HG03457 (cell line): ENCODE measurements at regions not wholly inside any gene's neighbourhood (a gene's known extent, or its start where the extent isn't known, plus 50 kb on each side); places are given as distances from the start of the nearest gene placed in this dataset.
A peak's percentile ranks its signal among the peaks of the same experiment; 100 is the strongest.

Experiments
- ATAC-seq: cut with Tn5 transposase; IDR thresholded peaks from one replicate; pipeline ENCODE4 v1.9.1; 2021; ENCODE audit warnings: moderate number of reproducible peaks; ENCODE audit not compliant: unreplicated experiment

DNA sequence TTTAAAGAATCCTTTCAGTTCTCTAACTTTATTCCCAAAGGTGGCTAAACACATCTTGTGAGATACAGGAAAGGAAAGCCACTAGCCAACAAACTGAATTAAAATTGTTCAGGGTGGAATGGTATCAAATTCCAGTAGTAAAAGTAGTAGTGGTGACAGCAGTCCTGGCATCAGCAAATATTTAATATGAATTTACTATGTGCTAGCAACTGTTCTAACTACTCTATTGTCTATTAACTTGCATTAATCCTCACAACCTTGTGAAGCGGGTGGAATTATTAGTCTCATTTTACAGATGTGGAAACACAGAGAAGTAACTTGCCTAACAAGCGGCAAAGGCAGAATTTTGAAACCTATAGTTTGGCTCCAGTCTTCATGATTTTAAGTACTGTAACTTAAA is 130.1 kb downstream of the KLF12 start:
- ATAC-seq = no peak

- no peak for ATAC-seq
Measured at GRCh38 chr13:74003374-74003773, 130.8 kb downstream of the KLF12 start.

DNA sequence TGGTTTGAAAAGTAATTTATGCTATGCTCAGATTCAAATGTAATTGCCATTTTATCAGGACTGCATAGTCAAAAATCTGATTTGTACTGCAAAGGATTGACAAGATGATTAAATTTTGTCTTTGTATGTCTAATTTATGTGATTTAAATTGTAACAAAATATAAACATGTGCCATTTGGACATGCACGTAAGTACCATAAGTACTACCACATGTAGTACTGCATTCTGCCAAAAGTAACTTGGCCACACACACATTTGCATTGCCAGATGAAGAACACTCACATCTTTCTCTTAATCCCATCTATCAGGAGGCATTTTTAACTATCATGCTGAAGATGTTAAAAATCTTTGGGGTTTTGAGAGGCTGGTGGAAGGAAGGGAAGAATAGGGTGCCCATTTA is 133.3 kb downstream of the KLF12 start:
- no peak for ATAC-seq

DNA sequence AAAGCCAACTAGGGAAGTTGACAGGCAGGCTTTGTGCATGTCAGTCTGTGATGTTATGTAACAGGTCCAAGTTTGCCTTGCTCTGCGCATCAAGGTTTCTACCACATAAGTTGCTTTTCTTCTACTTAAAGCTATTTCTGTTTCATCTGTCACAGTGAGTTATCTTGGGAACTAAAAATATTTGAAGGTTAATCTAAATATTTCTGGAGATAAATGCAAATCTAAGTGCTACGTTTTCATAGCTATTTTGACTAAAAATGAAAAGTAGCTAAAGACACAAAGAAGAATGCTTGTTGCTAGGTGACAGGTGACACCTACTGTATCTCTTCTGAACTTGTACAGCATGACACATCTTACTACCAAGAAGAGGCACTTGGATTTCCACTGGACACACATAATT is 135.6 kb downstream of the KLF12 start:
- peak; percentile 71 for ATAC-seq

DNA sequence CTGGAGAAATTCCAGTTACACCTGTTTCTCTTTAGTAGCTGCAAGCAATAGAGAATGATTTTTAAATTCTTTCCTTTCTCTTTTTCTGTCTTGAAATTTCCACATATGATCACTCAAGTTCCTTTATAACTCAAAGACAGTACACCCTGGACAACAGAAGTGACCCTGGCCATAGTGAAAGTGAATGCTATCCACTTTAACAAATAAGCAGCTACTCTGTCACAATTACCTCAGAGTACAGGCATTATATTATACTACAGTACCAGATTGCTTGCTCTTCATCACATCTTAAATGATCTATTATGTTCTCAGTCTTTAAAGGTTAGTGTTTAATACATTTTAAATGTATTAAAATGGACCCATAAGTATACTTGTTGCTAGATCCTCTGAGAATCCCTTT is 136.2 kb downstream of the KLF12 start:
- ATAC-seq = no peak

- ATAC-seq = no peak
Measured at GRCh38 chr13:73996569-73996968, 137.6 kb downstream of the KLF12 start.

DNA sequence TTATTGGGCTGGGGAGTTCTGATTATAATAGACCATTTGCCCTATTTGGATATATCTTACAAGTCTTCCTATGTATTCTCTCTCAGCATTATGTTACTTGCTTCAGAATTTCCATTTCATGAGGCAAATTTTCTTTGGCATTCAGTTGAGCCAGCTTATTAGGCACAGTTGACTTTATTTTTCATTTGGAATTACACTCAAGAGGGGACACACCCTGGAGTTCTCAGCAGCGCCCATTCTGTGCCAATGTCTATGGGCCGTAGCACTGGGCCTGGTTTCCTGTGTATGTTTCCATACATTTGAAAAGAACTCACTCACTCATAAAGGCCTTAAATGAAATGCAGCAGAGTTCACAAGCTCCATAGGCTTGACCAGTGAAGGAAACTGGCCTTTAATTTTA is 138.5 kb downstream of the KLF12 start:
- no peak for ATAC-seq

GRCh38 chr13:73993661-73994060 is 140.5 kb downstream of the KLF12 start:
- ATAC-seq = no peak

DNA sequence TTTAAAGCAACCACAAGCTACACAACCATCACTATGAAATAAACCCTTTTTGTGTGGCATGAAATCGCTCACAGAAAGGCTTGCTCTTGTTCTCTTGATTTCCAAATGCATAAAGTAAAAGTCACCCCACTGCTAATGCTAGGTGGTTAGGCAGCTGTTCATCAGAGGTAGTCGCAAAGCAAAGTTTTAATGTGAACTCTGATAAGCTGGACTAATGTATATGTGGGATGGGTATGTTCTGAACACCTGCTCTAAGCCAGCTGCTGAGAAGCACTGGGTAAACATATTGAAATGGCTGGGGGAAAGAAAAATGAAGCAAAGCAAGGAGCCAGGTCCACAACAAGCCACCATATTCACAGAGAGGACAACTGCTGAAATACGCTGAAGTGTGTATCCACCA is 142.3 kb downstream of the KLF12 start:
- ATAC-seq = no peak

- no peak for ATAC-seq
Measured at GRCh38 chr13:73991384-73991783, 142.8 kb downstream of the KLF12 start.

GRCh38 chr13:73989244-73989843 is 144.9 kb downstream of the KLF12 start:
- no peak for ATAC-seq

DNA sequence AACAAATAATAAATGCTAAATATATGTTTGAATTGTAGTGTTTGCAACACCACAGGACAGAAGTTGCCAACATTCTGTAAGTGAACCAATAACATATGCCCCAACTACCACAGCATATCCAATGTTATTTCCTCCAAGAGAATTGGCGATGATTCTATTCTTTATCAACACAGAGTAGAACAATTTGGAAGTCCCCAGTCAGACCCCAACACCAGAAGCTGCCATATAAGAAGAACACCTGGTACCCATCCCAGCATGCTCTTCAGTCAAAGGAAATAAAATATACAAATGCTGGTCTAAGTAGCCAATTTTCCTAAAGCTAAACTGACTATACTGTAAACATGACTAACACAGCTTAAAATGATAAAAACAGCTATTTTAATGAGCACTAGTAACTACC is 145.7 kb downstream of the KLF12 start:
- ATAC-seq = no peak

GRCh38 chr13:73987618-73988017 is 146.6 kb downstream of the KLF12 start:
- no peak for ATAC-seq

DNA sequence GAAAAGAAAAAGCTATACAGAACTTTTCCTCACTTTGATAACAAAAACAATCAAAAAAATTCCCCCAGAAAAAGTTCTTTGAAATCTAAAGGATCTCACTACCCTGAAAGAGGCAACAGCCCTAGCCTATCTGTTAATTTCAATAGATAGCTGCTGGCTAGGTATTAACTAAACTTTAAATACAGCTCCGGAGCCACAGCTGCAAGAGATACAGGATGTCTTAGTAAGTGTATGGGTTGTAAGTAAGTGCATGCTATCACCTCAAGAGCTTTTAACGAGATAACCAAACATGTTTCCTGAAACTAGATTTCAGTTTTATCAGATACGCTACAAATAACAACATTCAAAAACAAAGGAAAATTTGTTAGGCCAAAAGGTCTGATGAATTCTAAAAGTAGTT is 148.4 kb downstream of the KLF12 start:
- ATAC-seq = no peak

DNA sequence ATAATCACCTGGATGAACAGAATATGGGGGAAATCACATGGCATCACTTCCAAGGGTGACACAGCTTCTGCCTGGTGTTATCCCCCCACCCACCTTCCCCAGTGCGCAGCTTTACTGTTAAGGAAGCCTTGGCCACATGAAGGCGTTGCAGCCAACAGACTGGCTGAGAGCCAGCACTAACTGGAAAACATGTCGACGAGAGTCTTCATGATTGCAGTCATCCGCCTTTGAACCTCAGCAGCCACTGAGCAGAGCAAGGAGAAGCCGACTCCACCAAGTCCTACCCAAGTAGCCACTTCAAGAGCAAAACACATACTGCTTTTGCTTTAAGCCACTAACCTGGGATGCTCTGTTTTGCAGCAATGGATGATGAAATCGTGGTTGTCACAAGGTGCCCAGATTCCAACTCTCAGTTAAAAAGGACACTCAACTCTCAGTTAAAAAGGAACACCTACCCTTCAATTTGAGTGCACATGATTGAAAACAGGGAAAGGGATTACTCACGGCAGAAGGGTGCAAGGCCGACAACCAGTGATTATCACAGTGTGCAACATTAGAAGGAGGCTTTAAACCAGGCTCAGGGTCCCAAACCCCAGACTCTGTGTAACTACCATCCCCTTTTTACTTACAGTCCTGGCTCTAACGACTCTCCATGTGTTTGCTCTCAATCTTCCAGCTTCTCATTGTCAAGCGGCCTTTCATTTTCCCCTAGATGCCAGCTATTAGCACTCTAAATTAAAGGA is 149.1 kb downstream of the KLF12 start:
- no peak for ATAC-seq

DNA sequence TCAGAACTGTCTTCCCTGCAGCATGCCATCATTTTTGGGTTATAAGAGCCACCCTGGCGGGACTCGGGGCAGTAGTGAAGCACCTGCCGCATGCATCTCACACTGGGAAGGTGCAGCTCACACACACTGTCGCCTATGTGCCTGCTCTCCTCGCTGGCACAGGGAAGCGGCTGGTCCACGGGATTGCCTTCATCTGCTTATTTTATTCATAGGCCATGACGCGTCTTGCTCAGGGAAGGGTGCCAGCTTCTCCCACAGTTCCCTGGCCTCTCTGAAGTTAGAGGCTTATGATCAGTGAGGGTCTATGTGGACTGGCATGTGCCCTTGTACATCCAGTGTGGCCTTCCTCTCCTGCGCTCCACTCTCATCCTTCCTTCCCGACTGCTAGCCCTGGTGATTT is 150.0 kb downstream of the KLF12 start:
- ATAC-seq = no peak

DNA sequence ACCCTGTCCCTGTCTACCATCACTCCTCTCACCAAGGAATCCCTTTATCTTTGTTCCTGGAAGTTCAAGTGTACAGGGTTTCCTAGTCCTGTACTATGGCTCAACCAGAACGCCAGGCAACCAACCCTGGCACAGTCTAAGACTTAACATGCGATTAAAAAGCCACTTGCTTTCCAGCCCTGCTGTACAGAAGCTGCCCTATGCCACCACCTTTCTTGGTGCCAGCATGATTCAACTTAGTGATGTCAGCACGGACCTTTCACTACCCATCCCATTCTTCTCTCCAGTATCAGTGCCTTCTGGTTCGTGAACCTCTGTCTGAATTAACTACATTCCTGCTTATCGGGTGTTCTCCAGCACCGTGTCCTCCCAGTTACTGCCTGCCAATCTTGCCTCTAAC is 151.1 kb downstream of the KLF12 start:
- no peak for ATAC-seq

GRCh38 chr13:73981595-73981994 is 152.6 kb downstream of the KLF12 start:
- no peak for ATAC-seq

- ATAC-seq = no peak
Measured at GRCh38 chr13:73975767-73976166, 158.4 kb downstream of the KLF12 start.

- ATAC-seq = no peak
Measured at GRCh38 chr13:73974051-73974450, 160.2 kb downstream of the KLF12 start.

DNA sequence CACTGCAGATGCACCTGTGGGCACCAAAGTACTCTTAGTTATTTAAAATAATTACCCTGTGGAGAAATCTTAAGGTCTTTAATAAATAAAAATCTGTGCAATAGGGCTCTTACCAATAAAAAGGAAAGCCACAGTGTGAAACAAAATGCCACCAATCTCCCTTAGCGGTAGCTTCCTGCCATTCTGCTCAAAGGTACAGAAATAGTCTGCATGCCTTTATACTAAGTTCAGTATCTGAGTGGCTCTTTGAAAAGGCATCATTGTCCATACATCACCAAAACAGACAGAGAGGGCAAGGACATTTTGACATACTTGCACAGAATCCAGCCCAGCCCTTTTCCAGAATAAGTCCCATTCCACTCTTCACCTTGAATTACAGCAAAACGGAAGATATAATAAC is 161.0 kb downstream of the KLF12 start:
- ATAC-seq = no peak

- ATAC-seq = no peak
Measured at GRCh38 chr13:73972545-73972944, 161.7 kb downstream of the KLF12 start.

DNA sequence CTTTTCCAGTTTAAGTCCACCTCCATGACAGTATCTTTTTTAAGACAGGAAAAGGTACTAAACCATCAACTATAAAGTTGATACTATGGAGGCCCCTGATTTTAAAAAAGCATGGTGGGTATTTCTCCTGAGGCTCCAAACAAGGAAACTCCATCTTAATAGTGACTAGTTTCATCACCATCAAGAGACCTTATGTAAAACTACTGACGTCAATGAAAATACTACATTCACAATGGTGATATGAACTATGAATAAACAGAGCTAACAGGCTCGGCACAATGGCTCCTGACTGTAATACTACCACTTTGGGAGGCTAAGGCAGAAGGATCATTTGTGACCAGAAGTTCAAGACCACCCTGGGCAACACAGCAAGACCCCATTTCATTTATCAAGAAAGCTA is 162.7 kb downstream of the KLF12 start:
- ATAC-seq = no peak
